GM12891 (cell line): ENCODE measurements at regions not wholly inside any gene's neighbourhood (a gene's known extent, or its start where the extent isn't known, plus 50 kb on each side); places are given as distances from the start of the nearest gene placed in this dataset.

ENCODE experiments used
- DNase-seq: peaks from one replicate; pipeline ENCODE4 v3.0.0; 2011; ENCODE audit warnings: low spot score; ENCODE audit not compliant: insufficient read length
- FAIRE-seq: peaks from 2 replicates; lab custom pipeline; 2011; peaks lifted over from hg19 to GRCh38; lab: Jason Lieb, UNC
- PAX5 ChIP-seq: IDR thresholded peaks from 2 replicates; pipeline ENCODE4 v1.6.1; 2011; ENCODE audit warnings: low read length, moderate library complexity, mild to moderate bottlenecking; ENCODE audit not compliant: insufficient read depth, severe bottlenecking
- POLR2A ChIP-seq: IDR thresholded peaks from 2 replicates; pipeline ENCODE4 v1.6.1; 2011; ENCODE audit warnings: low read depth, low read length, control low read depth
- POLR2AphosphoS5 ChIP-seq: IDR thresholded peaks from 2 replicates; pipeline ENCODE4 v1.6.1; 2011; ENCODE audit warnings: low read depth, low read length, control low read depth
- POU2F2 ChIP-seq: IDR thresholded peaks from 2 replicates; pipeline ENCODE4 v1.6.1; 2011; ENCODE audit warnings: low read depth, mild to moderate bottlenecking, control low read depth, low read length, moderate library complexity
- SPI1 ChIP-seq: IDR thresholded peaks from 2 replicates; pipeline ENCODE4 v1.6.1; 2011; ENCODE audit warnings: low read depth, low read length, control low read depth
- TAF1 ChIP-seq: IDR thresholded peaks from 2 replicates; pipeline ENCODE4 v1.6.1; 2011; ENCODE audit warnings: low read depth, low read length, control low read depth

GRCh38 chr7:152970481-152970880 is 210.9 kb downstream of the ACTR3B start:
- no peak for FAIRE-seq
- TF ChIP-seq PAX5 (no peak), POU2F2 (no peak), TAF1 (no peak), POLR2AphosphoS5 (no peak), SPI1 (no peak), POLR2A (no peak)
- no peak for DNase-seq

GRCh38 chr7:152974577-152974976 is 215.0 kb downstream of the ACTR3B start:
- FAIRE-seq, result no peak
- DNase-seq, result no peak
- TF ChIP-seq POU2F2 (no peak), PAX5 (no peak), SPI1 (no peak), POLR2A (no peak), POLR2AphosphoS5 (no peak), TAF1 (no peak)

- FAIRE-seq, result no peak
- TF ChIP-seq TAF1 (no peak), SPI1 (no peak)
- DNase-seq, result no peak
These were observed 215.5 kb downstream of the ACTR3B start for GRCh38 chr7:152975076-152975475.

- DNase-seq, result no peak
- no peak for TF ChIP-seq POLR2A
- no peak for TF ChIP-seq POLR2AphosphoS5
- no peak for TF ChIP-seq POU2F2
- no peak for TF ChIP-seq SPI1
- no peak for TF ChIP-seq PAX5
- no peak for FAIRE-seq
These were observed 219.8 kb downstream of the ACTR3B start for GRCh38 chr7:152979376-152979775.

- FAIRE-seq (no peak), DNase-seq (no peak)
- no peak for TF ChIP-seq POU2F2
- TF ChIP-seq PAX5, result no peak
- TF ChIP-seq SPI1, result no peak
- TF ChIP-seq TAF1, result no peak
- TF ChIP-seq POLR2AphosphoS5, result no peak
- no peak for TF ChIP-seq POLR2A
These were observed 224.9 kb downstream of the ACTR3B start for GRCh38 chr7:152984421-152984820.

GRCh38 chr7:152986376-152986775 is 226.8 kb downstream of the ACTR3B start:
- FAIRE-seq (no peak), DNase-seq (no peak)
- TF ChIP-seq POLR2AphosphoS5 (no peak), POLR2A (no peak), POU2F2 (no peak), SPI1 (no peak), TAF1 (no peak), PAX5 (no peak)

- no peak for FAIRE-seq
- no peak for DNase-seq
- no peak for TF ChIP-seq POU2F2
- no peak for TF ChIP-seq SPI1
- TF ChIP-seq POLR2AphosphoS5, result no peak
- TF ChIP-seq TAF1, result no peak
- TF ChIP-seq POLR2A, result no peak
- TF ChIP-seq PAX5, result no peak
These were observed 228.1 kb downstream of the ACTR3B start for GRCh38 chr7:152987656-152988055.

- no peak for DNase-seq
- TF ChIP-seq TAF1 (no peak), POLR2AphosphoS5 (no peak)
These were observed 230.4 kb downstream of the ACTR3B start for GRCh38 chr7:152989889-152990380.

GRCh38 chr7:152998420-152998819 is 238.9 kb downstream of the ACTR3B start:
- FAIRE-seq, result no peak
- TF ChIP-seq POLR2AphosphoS5, result no peak
- no peak for TF ChIP-seq TAF1
- no peak for TF ChIP-seq PAX5
- TF ChIP-seq SPI1, result no peak
- no peak for TF ChIP-seq POU2F2
- TF ChIP-seq POLR2A, result no peak
- DNase-seq, result no peak

More at GRCh38 chr7:152989889-152990380, 230.4 kb downstream of the ACTR3B start:
- no peak for FAIRE-seq

GRCh38 chr7:153002115-153002514 is 242.6 kb downstream of the ACTR3B start:
- no peak for DNase-seq
- no peak for FAIRE-seq
- no peak for TF ChIP-seq TAF1
- TF ChIP-seq SPI1, result no peak
- no peak for TF ChIP-seq POLR2A
- TF ChIP-seq PAX5, result no peak
- TF ChIP-seq POU2F2, result no peak
- TF ChIP-seq POLR2AphosphoS5, result no peak
